ENCODE measurements at regions not wholly inside any gene's neighbourhood (a gene's known extent, or its start where the extent isn't known, plus 50 kb on each side); places are given as distances from the start of the nearest gene placed in this dataset.
"Not testable (repeated sequence)": the region's sequence is repeated elsewhere in the genome, so short reads cannot be mapped to it uniquely, and the experiment has no call there.

- DNase-seq (ENCODE audit: low read depth): not testable (repeated sequence)
Observed at GRCh38 chr10:45056806-45057205, 56.1 kb downstream of the ZNF22 start.

GRCh38 chr10:45058580-45058979, 57.9 kb downstream of the ZNF22 start:
- no peak for DNase-seq (ENCODE audit: low read depth)

GRCh38 chr10:45058992-45059561, 58.4 kb downstream of the ZNF22 start:
- DNase-seq (ENCODE audit: low read depth): no peak

GRCh38 chr10:45059632-45060031, 58.9 kb downstream of the ZNF22 start:
- DNase-seq (ENCODE audit: low read depth): no peak

GRCh38 chr10:45061982-45062381, 61.3 kb downstream of the ZNF22 start:
- no peak for DNase-seq (ENCODE audit: low read depth)

- DNase-seq (ENCODE audit: low read depth): no peak
Observed at GRCh38 chr10:45063591-45064231, 63.0 kb downstream of the ZNF22 start.

GRCh38 chr10:45064998-45065397, 64.3 kb downstream of the ZNF22 start:
- DNase-seq (ENCODE audit: low read depth): no peak

- no peak for DNase-seq (ENCODE audit: low read depth)
Observed at GRCh38 chr10:45071043-45071813, 70.5 kb downstream of the ZNF22 start.

GRCh38 chr10:45075216-45075615, 74.5 kb downstream of the ZNF22 start:
- no peak for DNase-seq (ENCODE audit: low read depth)

- no peak for DNase-seq (ENCODE audit: low read depth)
Observed at GRCh38 chr10:45075826-45076380, 75.2 kb downstream of the ZNF22 start.

- no peak for DNase-seq (ENCODE audit: low read depth)
Observed at GRCh38 chr10:45076891-45077290, 76.2 kb downstream of the ZNF22 start.

- no peak for DNase-seq (ENCODE audit: low read depth)
Observed at GRCh38 chr10:45080331-45080730, 79.6 kb downstream of the ZNF22 start.

GRCh38 chr10:45082176-45082575, 81.5 kb downstream of the ZNF22 start:
- DNase-seq (ENCODE audit: low read depth): no peak

GRCh38 chr10:45091968-45092367, 91.2 kb downstream of the ZNF22 start:
- no peak for DNase-seq (ENCODE audit: low read depth)

- no peak for DNase-seq (ENCODE audit: low read depth)
Observed at GRCh38 chr10:45093945-45094344, 93.2 kb downstream of the ZNF22 start.

GRCh38 chr10:45095286-45095685, 94.6 kb downstream of the ZNF22 start:
- DNase-seq (ENCODE audit: low read depth): no peak

- no peak for DNase-seq (ENCODE audit: low read depth)
Observed at GRCh38 chr10:45096001-45096400, 95.3 kb downstream of the ZNF22 start.

GRCh38 chr10:45100429-45100828, 99.7 kb downstream of the ZNF22 start:
- DNase-seq (ENCODE audit: low read depth): no peak

- DNase-seq (ENCODE audit: low read depth): no peak
Observed at GRCh38 chr10:45104674-45105073, 104.0 kb downstream of the ZNF22 start.

GRCh38 chr10:45105309-45105708, 104.6 kb downstream of the ZNF22 start:
- DNase-seq (ENCODE audit: low read depth): not testable (repeated sequence)

GRCh38 chr10:45106236-45106856, 105.6 kb downstream of the ZNF22 start:
- no peak for DNase-seq (ENCODE audit: low read depth)

GRCh38 chr10:45111509-45111908, 110.8 kb downstream of the ZNF22 start:
- no peak for DNase-seq (ENCODE audit: low read depth)

All from T follicular helper cell (primary cell).